Occipital lobe (tissue), 1 donor: ENCODE measurements at regions not wholly inside any gene's neighbourhood (a gene's known extent, or its start where the extent isn't known, plus 50 kb on each side); places are given as distances from the start of the nearest gene placed in this dataset.

Experiments
- DNase-seq: peaks from one replicate; lab custom pipeline; 2025; lab: John Stamatoyannopoulos, UW

DNA sequence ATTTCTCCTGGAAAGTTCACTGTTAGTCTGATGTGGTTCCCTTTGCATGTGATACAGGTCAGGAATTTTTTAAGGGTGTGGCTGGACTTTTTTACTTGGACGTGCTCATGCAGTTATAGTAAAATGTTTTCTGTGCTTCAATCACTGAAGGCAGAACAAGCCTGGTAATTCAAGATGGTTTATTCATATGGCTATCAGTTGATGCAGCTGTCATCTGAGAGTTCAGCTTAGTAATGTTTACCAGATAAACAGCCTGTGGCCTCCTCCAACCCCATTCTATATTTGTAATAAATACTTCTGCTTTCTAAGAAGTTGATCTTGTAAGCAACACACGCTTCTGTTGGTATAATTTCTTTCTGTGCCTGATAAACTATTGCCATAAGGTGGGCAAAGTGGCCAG lies 2105.9 kb downstream of the ARAP2 start:
- no peak for DNase-seq

DNA sequence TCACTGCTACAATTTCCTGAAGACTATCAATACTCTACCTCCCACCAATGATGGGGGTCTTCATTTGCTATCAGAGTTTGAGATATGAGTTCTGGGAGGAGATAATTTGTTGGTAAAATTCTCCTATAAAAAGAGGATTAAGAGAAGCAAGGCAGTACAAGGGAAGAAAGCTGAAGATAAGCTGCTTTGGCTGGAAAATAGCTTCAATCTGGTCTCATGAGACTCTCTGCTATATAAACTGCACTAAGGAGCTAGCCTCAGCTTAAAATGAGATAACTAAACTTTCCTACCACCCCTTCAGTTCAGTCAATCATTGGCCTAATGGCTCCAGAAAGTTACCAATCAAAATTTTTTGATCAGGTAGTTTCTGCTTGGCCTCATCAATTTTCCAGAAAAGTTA lies 2105.0 kb downstream of the ARAP2 start:
- no peak for DNase-seq

DNA sequence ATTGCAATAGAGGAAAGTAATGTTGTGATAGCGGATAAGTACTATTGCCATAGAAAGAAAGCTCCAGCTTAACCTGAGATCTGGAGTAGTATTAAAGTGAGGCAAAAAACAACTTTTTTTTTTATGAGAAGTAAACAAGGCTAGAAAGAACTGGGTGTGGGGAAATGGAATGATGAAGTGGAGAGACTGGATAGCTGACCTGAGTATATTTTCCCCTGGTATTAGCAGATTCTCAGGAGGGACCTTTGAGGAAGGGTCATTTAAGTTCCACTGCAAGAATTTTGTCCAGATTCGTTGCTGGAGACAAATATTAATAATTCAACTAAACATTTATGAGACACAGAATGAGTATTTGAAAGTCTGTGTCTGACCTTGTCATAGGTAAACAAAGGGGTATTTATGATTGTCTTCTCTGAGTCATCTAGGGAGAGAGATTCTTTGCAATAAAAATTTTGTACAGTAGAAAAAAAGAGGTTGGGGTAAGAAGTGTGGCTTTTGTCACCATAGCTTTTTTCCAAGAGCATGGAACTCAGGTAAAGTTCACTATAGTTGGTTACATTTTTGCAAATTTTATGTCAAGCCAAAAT lies 2095.9 kb downstream of the ARAP2 start:
- no peak for DNase-seq

DNA sequence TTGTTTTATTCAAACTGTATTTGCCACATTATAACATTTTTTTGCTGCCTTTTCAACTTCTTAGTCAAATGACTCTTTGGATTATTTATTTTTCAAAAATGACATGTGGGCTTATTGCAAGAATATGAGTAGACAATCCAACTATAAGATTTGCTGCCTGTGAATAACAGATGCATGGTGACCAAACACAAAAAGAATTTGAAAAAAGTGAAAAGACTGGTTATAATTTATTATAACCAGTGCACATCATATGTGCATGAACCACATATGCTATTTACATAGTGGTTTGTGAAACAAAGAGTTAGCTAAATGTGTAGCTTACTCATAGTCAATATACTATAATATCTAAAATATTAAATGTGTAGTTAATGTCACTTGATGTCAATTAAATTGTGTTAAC lies 2086.8 kb downstream of the ARAP2 start:
- no peak for DNase-seq

DNA sequence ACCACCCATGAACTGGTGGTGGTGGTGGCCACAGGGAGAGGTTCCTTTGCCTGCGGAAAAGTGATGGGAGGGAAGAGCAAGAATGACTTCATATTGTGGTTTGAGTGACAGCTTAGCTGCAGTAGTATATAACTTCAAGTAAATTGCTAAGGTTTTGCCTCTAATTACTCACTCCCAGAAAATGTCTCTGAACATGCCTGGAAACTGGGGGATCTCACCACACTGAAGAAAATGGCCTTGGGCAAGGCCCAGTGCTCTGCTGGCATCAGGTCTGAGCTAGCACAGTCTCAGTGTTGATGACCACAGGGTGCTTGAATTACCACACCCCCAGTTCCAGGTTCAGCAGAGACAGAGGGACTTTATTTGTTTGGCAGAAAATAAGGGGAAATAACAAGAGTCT lies 2085.4 kb downstream of the ARAP2 start:
- DNase-seq = no peak

DNA sequence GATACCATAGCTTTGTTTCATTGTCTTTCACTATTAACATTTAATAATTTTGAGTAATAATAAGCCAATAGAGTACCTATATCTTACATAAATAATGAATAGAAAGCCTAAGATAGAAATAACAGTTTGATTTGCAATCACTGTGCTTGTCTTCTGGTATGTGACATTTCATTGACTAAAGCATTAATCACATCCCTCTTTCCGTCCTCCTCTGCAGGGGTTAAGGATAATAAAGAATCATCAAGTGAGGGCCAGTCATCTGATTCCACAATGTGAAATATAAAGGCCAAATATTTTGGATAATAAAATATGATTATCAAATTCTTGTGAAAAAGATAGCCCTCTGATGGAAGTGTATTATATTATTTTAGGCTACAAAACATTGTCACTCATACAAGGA lies 2073.4 kb downstream of the ARAP2 start:
- no peak for DNase-seq

DNA sequence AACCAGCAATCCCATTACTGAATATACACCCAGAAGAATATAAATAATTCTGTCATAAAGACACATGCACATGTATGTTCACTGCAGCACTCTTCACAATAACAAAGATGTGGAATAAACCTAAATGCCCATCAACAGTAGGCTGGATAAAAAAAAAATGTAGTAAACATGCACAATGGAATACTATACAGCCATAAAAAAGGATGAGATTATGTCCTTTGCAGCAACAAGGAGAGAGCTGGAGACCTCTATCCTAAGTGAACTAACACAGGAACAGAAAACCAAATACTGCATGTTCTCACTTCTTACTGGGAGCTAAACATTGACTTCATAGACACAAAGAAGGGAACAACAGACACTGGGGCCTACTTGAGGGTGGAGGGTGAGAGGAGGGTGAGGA lies 2067.7 kb downstream of the ARAP2 start:
- no peak for DNase-seq

DNA sequence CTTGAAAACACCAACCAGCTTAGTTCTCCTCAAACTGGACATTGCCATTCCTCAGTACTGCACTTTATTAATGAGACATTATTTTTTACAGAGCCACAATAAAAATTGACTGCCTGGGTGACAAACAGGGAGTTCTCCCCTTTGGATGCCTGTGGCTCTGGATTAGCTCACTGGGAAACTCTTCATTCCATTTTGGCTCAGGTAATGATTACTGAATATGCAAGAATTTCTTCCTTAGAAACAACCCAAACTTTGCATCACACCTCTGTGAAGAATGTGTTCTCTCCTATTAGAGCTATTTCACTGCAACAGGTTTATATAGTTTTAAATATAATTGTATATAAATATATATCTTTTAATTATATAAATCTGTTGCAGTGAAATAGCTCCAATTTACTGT lies 2065.8 kb downstream of the ARAP2 start:
- DNase-seq = no peak

DNA sequence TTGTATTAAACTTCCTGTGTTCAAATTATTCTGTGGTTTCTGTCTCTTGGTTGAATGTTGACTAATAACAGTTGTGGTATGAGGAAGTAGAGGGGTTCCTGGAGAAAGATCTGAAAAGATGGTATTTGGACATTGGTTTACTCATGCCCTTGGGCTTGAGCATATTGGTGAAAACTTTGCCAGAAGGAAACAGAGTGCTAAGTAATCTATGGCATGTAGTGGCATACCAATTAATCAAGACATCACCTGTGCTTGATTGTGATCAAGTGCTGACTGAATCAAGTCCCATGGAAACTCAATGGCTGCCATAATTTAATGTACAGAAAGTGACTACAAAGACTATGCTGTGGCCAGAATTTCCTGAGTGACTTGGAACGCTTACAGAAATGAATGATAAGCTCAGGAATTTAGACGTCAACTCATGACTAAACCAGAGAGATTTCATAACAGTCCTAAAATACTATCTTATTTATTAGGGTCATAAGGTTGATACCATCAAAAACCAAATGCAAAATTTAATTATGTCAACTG lies 2062.9 kb downstream of the ARAP2 start:
- no peak for DNase-seq

DNA sequence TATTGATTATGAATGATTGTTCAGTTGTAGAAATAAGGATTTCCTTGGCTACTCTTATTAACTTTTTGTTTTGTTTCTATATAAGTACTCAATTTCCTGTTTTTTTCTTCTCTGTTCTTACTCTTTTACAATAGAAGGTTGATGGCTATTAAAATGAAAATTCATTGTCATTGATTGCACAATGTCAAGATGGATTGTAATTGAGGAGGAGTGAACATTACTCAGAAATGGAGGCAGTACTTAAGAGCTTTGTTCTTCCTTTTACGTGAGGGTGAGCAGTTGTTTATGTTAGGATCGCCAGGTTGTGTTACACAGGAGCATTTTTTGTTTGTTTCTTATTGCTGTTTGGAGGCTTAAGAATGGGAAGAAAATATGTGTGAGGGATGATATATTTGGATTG lies 2062.4 kb downstream of the ARAP2 start:
- DNase-seq = no peak

DNA sequence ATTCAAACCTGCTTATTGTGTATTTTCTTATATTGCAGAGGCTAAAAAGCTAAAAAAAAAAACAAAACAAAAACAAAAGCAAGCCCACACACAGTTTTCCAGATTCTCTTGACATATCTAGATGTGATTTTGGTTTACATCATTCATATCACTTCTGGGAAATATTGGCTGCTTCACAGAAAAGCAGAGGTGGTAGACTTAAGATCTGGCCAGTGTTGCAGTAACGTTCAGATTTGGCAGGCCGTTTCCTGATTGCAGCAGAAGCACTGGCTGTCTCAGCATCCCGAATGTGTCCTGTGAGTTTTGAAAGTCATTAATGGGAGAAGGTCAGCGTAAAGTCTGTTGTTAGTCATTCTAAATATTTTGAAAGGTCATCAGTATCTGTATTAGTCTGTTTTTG lies 2062.0 kb downstream of the ARAP2 start:
- DNase-seq = no peak

DNA sequence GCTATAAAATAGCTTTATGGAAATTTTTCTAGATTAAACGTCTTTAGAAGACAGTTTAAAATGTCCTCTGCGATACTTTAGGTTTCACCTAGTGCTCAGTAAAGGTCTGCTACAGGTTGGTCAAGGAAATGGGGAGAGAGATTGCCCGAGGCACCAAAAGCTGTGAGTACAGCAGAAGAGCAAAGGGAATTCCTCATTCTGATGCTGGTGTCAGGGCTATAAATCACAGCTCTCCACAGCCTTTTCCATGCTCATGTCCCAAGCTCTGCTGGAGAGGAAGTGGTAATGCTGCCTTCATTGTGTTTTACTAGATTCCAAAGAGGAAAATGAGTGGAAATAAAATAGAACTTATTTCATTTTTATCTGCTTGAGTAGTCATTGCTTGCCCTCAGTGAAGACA lies 2060.4 kb downstream of the ARAP2 start:
- no peak for DNase-seq

DNA sequence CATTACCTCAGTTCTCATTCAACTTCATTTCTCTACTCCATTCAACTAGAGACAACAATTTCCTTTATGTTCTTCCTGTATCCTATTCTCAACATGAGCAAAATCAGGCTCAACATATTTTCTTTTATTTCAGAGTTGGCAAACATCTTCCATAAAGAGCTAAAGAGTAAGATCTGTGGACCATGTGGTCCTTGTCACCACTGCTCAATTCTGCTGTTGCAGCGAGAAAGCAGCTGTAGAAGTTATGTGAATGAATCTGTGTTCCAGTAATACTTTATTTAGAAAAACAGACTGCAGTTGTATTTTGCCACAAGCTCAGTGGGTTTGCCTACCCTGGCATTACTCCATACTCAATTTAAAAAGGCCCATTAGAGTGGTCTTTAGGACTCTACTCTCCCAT lies 2057.3 kb downstream of the ARAP2 start:
- DNase-seq = no peak

DNA sequence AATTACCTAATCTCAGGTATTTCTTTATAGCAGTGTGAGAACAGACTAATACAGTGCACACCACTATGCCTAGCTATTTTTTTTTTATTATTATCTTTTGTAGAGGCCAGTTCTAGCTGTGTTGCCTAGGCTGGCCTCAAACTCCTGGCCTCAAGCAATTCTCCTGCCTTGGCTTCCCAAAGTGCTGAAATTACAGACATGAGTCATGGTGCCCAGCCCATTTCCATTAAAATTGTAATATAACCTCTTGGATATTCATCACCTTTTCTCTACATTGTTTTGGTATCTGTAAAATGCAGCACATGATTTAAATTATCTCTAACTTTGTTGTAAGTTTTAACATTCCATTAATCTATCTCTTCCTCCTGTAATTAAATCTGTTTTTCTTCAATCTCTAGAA lies 2052.9 kb downstream of the ARAP2 start:
- DNase-seq = no peak

DNA sequence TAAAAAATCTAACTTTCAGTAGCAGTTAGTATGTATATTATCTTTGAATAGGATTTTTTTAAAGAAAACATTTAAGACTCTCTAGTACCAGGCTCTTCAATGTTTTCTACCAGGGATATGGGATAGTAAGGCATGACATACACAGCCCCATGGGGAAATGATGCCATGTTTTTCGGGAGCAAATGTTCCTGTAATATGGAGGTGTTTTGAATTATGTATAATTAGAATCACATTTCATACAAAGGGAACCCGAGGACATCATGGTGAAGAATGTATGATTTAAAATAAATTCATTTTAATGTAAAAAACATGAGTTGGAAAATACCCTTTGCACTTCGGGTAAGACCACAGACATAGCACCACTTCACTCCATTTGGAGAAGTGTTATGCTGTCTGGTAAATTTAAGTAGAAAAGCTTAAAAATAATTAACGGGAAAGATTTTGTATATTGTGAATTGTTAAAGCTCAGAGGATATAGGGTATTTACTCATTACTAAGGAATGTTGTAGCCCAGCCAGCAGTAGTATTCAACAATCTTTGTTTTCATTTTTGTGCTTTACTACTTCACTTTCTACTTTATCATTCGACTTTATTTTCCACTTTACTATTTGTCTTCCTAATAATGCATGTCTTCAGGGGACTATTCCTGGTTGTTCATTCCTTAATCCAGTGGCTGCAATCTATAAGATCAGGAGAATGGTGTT lies 2050.7 kb downstream of the ARAP2 start:
- DNase-seq = no peak

DNA sequence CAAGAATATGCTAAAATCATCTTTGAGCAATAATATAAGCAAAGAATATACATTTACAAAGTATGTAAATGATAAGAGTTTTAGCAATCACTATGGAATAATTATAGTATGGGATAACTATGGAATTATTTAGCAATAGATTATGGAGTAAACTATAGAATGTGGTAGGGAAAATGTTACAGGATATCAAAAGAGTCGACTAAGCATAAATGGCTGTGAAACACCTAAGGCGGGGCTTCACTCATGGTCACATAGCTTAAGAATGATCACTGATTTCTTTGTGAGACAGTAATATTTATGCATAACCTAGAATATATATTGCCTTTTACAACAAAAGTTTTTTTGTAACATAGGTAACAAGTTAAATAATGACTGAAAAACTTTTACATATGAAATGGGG lies 2049.7 kb downstream of the ARAP2 start:
- DNase-seq = no peak

DNA sequence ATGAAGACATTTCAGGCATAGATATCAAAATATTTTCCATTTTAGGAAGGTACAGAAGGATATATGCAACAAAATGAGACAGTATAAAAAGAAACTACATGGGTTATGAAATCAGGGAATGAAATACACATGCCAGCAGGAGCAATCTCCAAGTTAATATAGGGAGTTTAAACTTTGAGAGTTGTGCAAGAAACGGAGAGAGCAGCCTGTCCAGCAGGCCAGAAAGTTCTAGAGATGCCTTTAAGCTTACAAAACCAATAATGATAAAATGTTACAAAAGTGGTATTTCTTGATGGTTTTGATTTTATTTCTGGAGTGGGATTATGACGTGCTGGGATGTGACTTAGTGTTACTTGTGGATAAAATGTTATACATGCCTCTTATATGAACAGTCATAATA lies 2047.9 kb downstream of the ARAP2 start:
- DNase-seq = no peak

DNA sequence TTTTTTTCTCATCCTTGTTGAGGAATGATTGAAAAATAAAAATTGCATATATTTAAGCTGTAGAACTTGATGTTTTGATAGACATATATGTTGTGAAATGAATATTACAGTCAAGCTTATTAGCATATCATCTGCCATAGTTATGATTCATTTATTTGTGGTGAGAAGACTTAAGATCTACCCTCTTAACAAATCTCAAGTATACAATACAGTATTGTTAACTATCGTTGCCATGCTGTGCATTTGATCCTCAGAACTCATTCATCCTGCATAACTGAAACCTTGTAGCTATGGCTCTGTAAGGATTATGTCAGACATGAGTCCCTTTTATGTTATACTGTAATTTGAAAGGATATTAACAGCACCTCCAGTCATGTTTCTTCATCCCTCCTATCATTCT lies 2045.3 kb downstream of the ARAP2 start:
- no peak for DNase-seq

DNA sequence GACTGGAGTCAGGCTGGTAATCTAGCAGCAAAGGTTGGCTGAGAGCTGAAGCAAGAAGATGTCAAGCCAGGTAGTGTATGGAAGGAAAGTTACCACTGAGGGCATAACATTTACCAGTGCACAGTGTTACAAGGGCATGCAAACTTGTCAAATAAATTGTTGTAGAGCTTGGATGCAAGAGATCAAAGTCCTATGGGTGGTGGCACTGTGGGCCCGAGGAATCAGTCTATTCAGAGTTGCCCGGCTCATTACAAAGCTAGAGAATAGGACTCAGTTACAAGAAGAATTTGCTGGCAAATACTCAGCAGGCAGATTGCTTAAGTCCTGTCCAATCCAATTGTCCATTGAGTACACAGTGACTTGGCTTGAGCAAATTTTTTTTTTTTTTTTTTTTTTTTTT lies 2043.8 kb downstream of the ARAP2 start:
- DNase-seq = no peak

DNA sequence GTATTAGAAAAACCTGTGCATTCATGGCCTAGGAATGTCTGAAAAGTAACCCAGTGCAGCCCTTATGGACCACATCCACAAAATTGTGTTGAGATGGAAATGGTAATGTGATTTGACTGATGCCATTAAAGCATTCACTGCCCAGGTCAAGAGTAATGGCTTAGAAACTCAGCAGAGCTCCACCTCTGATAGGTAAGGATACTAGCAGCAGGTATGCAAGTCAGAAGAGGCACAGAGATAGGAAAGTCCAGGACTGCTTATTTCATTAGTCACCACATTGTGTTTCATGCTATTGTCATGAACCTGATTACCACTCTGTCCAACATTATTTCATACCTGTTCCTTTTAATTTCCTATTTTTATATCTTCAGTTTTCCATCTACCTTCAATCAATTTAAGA lies 2042.2 kb downstream of the ARAP2 start:
- DNase-seq = no peak

DNA sequence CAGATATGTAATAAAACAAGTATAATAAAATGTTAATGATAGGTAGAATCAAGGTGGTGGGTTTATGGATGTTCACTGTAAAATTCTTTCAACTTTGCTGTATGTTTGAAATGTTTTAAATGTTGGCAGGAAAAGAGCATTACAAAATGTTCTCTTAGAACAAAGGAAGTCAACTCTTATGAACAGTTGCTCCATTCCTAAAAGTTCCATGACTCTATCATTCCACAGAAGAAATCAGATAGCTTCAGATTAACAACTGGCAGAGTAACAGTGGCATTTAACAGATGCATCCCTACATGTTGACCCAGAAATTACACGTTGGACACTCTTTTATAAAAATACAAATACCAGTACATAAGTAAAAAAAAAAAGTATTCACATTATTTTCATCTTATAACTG lies 2023.7 kb downstream of the ARAP2 start:
- DNase-seq = no peak

DNA sequence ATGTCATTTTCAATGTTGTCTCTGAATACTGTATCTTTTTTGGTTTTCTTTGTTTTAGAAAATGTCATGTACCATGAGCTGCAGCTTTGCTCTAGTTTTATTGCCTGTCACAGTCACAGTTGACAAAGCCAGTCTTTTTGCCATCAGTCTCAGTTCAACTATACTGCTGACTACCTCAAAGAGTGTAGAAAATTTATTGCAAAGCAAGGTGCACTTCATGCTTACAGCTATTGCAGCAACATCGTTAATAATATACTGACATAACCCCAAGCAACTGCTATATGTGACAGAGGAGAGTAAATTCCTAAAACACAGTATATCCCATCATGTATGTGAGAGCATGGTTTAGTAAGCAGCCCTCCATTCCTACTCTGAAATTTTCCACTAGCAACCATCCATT lies 2022.3 kb downstream of the ARAP2 start:
- DNase-seq = no peak

DNA sequence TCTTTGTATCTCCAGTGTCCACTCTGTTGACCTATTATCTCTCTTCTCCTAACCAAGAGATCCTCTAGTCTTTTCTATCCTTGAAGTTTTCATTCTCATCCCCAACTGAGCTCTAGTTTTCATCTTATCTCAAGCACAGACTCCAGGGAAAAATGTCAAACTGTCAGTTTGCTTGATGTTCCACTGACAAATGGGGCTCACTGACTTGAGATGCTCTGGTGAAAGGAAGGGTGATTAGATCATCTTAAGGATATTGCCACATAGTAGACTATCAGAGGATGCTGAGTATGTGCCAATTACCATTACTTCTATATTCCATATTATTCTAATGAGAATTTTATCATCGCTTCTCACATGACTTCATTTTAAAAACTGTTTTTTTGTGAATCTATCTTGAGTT lies 2008.2 kb downstream of the ARAP2 start:
- DNase-seq = no peak

DNA sequence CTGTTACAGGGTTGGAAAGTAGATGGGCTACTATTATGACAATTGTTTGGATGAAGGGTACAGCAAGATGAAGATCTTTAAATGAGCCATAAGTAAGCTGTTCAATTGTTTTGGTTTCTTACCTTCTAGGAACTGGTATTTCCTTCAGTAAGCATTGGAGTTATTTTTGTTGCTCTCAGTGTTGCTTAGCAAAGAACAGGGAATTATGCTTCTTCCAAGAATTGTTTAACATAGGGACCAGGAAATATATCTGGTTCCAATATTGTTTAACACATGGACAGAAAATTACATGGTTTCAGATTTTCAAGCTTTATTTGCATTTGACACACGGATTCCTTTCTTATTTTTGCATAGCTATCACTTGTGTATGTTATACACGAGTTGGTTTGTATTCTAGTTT lies 1999.0 kb downstream of the ARAP2 start:
- no peak for DNase-seq
